T-helper 1 cell treated with Interleukin-12 subunit alpha and Interleukin-12 subunit beta and Interleukin-4 antibody, amounts not matched to agents 30 μg/mL and 1 μg/mL, for 36 hours (primary cell): ENCODE measurements at regions not wholly inside any gene's neighbourhood (a gene's known extent, or its start where the extent isn't known, plus 50 kb on each side); places are given as distances from the start of the nearest gene placed in this dataset.

Experiments used
- H3K27ac Mint-ChIP-seq: one replicate; pipeline ENCODE4 v1.8.0; 2021; ENCODE audit warnings: mild to moderate bottlenecking, mixed read lengths
- H3K27me3 Mint-ChIP-seq: one replicate; pipeline ENCODE4 v1.8.0; 2021; ENCODE audit warnings: low read depth, mixed read lengths
- H3K36me3 Mint-ChIP-seq: one replicate; pipeline ENCODE4 v1.8.0; 2021; ENCODE audit warnings: low read depth, mixed read lengths
- H3K4me1 Mint-ChIP-seq: one replicate; pipeline ENCODE4 v1.8.0; 2021; ENCODE audit warnings: low read depth, mixed read lengths
- H3K4me3 Mint-ChIP-seq: one replicate; pipeline ENCODE4 v1.8.0; 2021; ENCODE audit warnings: mild to moderate bottlenecking, moderate library complexity, mixed read lengths
- H3K9me3 Mint-ChIP-seq: one replicate; pipeline ENCODE4 v1.8.0; 2021; ENCODE audit warnings: mixed read lengths

- Mint-ChIP-seq H3K9me3 (no peaks in the 10 kb centered on the region), H3K4me1 (peaks cover 11% of the 10 kb centered on the region), H3K27me3 (peaks cover 21% of the 10 kb centered on the region), H3K4me3 (no peak overlapping the region), H3K27ac (no peak overlapping the region), H3K36me3 (no peaks in the 10 kb centered on the region)
Observed at GRCh38 chr12:111094157-111095010, 174.0 kb upstream of the MYL2 start.

GRCh38 chr12:111093428-111094142 lies 173.2 kb upstream of the MYL2 start:
- H3K4me3 Mint-ChIP-seq = no peak overlapping the region
- no peaks in the 10 kb centered on the region for H3K9me3 Mint-ChIP-seq
- peaks cover 9% of the 10 kb centered on the region for H3K4me1 Mint-ChIP-seq
- peaks cover 23% of the 10 kb centered on the region for H3K27me3 Mint-ChIP-seq
- no peak overlapping the region for H3K27ac Mint-ChIP-seq
- no peaks in the 10 kb centered on the region for H3K36me3 Mint-ChIP-seq

DNA sequence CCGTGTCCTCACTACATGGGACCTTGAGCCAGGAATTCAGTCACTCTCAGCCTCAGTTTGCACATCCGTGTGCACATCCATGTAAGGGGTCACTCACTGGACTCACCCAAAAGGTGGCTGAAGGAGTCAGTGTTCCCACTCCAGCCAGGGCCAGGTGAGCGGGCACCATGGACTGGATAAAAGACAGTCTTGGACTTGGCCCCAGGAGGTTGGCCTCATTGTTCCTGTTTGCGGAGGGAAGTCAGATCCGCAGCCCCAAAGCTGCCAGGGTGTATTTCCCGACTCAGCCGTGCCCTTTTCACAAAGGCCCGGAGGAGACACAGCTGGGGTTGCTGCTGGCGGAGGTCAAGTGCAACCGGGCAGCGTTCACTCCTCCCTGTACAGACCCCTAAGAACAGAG lies 170.7 kb upstream of the MYL2 start:
- Mint-ChIP-seq H3K36me3 (no peaks in the 10 kb centered on the region), H3K27ac (no peak overlapping the region), H3K4me1 (peaks cover 9% of the 10 kb centered on the region), H3K4me3 (no peak overlapping the region), H3K9me3 (no peaks in the 10 kb centered on the region), H3K27me3 (peaks cover 26% of the 10 kb centered on the region)

DNA sequence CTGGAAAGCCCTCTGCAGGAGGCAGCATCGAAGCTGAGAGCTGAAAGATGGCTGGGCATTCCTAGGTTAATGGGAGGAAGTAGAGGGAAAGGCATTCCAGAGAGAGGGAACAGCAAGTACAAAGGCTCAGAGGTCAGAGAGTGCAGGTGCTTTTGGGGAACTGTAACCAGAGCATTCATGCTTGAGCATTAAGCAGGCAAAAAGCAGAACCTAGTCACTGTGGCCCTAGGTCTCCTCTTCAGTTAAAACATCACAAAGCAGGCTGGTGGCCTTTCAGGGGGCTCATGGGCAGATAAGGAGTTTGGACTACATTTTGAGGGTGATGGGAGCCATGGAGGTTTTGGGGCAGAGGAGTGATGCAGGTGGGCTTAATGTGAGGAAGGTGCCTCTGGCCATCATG lies 169.2 kb upstream of the MYL2 start:
- H3K36me3 Mint-ChIP-seq = no peaks in the 10 kb centered on the region
- no peak overlapping the region for H3K27ac Mint-ChIP-seq
- H3K27me3 Mint-ChIP-seq = peaks cover 22% of the 10 kb centered on the region
- H3K9me3 Mint-ChIP-seq = no peaks in the 10 kb centered on the region
- H3K4me3 Mint-ChIP-seq = no peak overlapping the region
- peaks cover 9% of the 10 kb centered on the region for H3K4me1 Mint-ChIP-seq

DNA sequence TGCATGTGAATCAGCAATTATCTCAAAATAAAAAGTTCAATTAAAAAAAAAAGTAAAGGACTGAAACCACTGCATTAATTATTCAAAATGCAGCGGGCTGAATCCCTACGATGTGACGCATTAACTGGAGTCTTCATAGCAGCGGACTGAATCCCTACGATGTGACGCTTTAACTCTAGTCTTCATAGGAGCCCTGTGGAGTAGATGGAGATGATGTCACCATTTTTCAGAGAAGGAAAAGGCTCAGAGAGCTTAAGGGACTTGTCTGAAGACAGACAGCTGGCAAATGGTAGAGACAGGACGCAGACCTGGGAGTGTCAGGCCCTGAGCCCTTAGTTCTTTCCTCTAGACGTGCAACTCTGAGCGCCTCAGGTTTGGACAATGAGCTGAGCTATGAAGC lies 168.0 kb upstream of the MYL2 start:
- Mint-ChIP-seq H3K27me3 (peaks cover 21% of the 10 kb centered on the region), H3K4me3 (no peak overlapping the region), H3K36me3 (no peaks in the 10 kb centered on the region), H3K4me1 (peaks cover 4% of the 10 kb centered on the region), H3K9me3 (no peaks in the 10 kb centered on the region), H3K27ac (no peak overlapping the region)

GRCh38 chr12:111086947-111087700 lies 166.7 kb upstream of the MYL2 start:
- Mint-ChIP-seq H3K4me3 (no peak overlapping the region), H3K27ac (no peak overlapping the region), H3K9me3 (no peaks in the 10 kb centered on the region), H3K4me1 (no peaks in the 10 kb centered on the region), H3K36me3 (no peaks in the 10 kb centered on the region), H3K27me3 (peaks cover 21% of the 10 kb centered on the region)

- Mint-ChIP-seq H3K4me1 (no peaks in the 10 kb centered on the region), H3K4me3 (no peak overlapping the region), H3K27me3 (peaks cover 21% of the 10 kb centered on the region), H3K27ac (no peak overlapping the region), H3K36me3 (no peaks in the 10 kb centered on the region), H3K9me3 (no peaks in the 10 kb centered on the region)
Observed at GRCh38 chr12:111085096-111085495, 164.7 kb upstream of the MYL2 start.

- H3K4me1 Mint-ChIP-seq = no peaks in the 10 kb centered on the region
- H3K36me3 Mint-ChIP-seq = no peaks in the 10 kb centered on the region
- H3K27me3 Mint-ChIP-seq = peaks cover 19% of the 10 kb centered on the region
- H3K4me3 Mint-ChIP-seq = no peak overlapping the region
- H3K9me3 Mint-ChIP-seq = no peaks in the 10 kb centered on the region
- H3K27ac Mint-ChIP-seq = no peak overlapping the region
Observed at GRCh38 chr12:111084605-111085004, 164.2 kb upstream of the MYL2 start.

DNA sequence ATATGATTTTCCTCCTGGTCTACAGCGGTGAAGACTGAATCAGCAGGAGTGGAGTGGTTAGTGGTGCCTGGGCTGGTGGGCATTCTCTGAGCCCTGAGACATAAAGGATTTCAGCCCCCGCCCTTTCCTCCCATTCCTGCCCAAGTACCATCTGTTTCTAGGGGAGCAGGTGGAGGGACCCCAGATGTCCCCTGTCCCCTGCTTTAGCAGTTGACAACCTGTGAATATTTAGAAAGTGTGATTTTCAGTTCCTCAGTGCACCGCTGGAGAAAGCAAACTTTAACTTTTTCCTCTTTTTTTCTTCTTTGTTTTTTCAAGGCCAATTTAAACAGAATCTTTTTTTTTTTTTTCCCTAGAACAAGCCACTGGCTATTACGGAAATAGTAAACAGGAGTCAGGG lies 163.8 kb upstream of the MYL2 start:
- Mint-ChIP-seq H3K27me3 (peaks cover 15% of the 10 kb centered on the region), H3K36me3 (no peaks in the 10 kb centered on the region), H3K27ac (no peak overlapping the region), H3K9me3 (no peaks in the 10 kb centered on the region), H3K4me3 (no peak overlapping the region), H3K4me1 (no peaks in the 10 kb centered on the region)

DNA sequence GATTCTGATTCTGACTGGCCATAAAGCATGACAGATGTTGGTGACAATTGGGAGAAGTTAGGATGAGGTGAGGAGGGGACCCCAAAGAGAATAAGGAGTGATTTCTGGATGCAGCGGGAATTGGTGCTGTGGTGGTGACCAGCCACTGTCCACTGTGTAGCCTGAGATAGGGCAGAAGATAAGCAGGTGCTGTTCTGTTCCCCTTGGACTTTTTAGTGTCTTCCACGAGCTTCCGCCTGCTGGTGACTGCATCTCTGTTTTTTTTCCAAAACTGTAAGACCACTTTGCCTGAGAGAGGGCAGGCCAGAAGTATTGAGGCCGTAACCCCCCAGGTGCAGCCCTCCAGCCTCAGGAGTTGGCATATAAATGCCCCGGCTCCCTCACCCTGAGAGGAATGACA lies 161.2 kb upstream of the MYL2 start:
- H3K4me1 Mint-ChIP-seq = no peaks in the 10 kb centered on the region
- no peak overlapping the region for H3K4me3 Mint-ChIP-seq
- no peak overlapping the region for H3K27ac Mint-ChIP-seq
- no peaks in the 10 kb centered on the region for H3K9me3 Mint-ChIP-seq
- H3K27me3 Mint-ChIP-seq = peaks cover 12% of the 10 kb centered on the region
- H3K36me3 Mint-ChIP-seq = no peaks in the 10 kb centered on the region

GRCh38 chr12:111078731-111079130 lies 158.4 kb upstream of the MYL2 start:
- Mint-ChIP-seq H3K27ac (no peak overlapping the region), H3K9me3 (no peaks in the 10 kb centered on the region), H3K27me3 (peaks cover 9% of the 10 kb centered on the region), H3K4me3 (no peak overlapping the region), H3K4me1 (no peaks in the 10 kb centered on the region), H3K36me3 (no peaks in the 10 kb centered on the region)

- peaks cover 3% of the 10 kb centered on the region for H3K9me3 Mint-ChIP-seq
- no peak overlapping the region for H3K4me3 Mint-ChIP-seq
- peaks cover 6% of the 10 kb centered on the region for H3K27me3 Mint-ChIP-seq
- no peaks in the 10 kb centered on the region for H3K4me1 Mint-ChIP-seq
- no peak overlapping the region for H3K27ac Mint-ChIP-seq
- H3K36me3 Mint-ChIP-seq = no peaks in the 10 kb centered on the region
Observed at GRCh38 chr12:111076611-111077451, 156.5 kb upstream of the MYL2 start.

DNA sequence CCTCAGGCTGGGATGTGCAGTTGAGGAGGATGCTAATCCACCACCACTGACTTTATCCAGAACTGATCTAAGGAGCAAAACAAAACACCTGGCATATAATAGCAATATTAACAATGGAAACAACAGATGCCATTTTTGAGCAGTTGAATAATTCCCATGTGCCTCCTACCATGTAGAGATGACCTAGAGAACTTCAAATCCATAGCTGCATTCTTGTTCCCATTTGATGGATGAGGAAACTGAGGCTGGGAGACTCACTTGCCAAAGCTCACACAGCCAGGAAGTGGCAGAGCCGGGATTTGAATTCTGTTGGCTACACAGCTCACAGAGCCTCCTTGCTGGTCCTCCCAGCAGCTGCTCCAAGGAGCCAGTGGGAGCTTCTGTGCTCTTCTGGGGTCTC lies 155.8 kb upstream of the MYL2 start:
- peaks cover 7% of the 10 kb centered on the region for H3K27me3 Mint-ChIP-seq
- no peak overlapping the region for H3K27ac Mint-ChIP-seq
- peaks cover 3% of the 10 kb centered on the region for H3K9me3 Mint-ChIP-seq
- no peaks in the 10 kb centered on the region for H3K4me1 Mint-ChIP-seq
- H3K4me3 Mint-ChIP-seq = no peak overlapping the region
- no peaks in the 10 kb centered on the region for H3K36me3 Mint-ChIP-seq

DNA sequence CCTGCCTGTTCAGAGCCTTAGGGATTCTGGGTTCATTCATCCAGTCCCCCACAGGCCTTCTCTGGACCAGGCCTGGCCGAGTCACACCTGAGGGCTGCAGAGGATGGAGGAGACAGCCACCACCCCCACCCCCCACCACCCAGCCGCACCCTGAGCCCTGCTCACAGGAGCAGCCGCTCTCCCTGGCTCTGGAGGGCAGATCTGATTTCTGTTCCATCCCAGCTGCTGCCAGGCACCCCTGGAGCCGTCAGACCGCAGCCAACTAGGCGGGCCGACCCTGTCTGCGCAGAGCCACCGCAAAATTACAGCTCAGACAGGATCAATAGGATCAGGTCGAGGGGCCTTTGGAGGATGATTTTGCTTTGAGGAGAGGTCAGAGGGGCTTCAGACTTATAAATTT lies 154.6 kb upstream of the MYL2 start:
- Mint-ChIP-seq H3K4me3 (no peak overlapping the region), H3K9me3 (peaks cover 3% of the 10 kb centered on the region)

More for the DNA sequence above, 154.6 kb upstream of the MYL2 start:
- H3K27ac Mint-ChIP-seq = no peak overlapping the region
- peaks cover 14% of the 10 kb centered on the region for H3K27me3 Mint-ChIP-seq
- no peaks in the 10 kb centered on the region for H3K4me1 Mint-ChIP-seq
- H3K36me3 Mint-ChIP-seq = no peaks in the 10 kb centered on the region
